GM12873 (cell line): ENCODE measurements at regions not wholly inside any gene's neighbourhood (a gene's known extent, or its start where the extent isn't known, plus 50 kb on each side); places are given as distances from the start of the nearest gene placed in this dataset.

Source experiments
- CTCF ChIP-seq: IDR thresholded peaks from 2 replicates; pipeline ENCODE4 v1.5.1; 2012; ENCODE audit warnings: low read depth, mild to moderate bottlenecking, moderate library complexity, low read length, control low read depth; ENCODE audit not compliant: insufficient read depth; ENCODE audit errors: missing control alignments

- TF ChIP-seq CTCF = no peak
Observed at GRCh38 chr3:73752338-73752737, 127.6 kb upstream of the PDZRN3 start.

DNA sequence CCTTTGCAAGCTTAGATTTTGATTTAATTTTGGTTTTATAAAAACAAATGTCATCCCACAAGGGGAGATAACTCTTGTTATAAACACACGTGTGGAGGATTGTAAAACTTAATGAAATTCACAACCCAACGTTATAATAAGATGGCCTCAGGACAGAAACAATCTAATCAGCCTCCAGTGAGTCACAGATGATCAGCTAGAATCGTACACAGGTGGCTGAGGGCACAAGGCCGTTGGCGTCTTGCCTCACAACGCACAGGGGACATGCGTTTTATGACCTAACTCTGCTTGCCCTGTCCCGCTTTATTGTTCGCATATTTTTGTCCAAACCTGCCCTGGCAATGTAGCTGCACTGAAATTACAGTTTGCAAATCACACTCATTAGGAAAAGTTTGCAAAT, 121.9 kb upstream of the PDZRN3 start:
- no peak for TF ChIP-seq CTCF

DNA sequence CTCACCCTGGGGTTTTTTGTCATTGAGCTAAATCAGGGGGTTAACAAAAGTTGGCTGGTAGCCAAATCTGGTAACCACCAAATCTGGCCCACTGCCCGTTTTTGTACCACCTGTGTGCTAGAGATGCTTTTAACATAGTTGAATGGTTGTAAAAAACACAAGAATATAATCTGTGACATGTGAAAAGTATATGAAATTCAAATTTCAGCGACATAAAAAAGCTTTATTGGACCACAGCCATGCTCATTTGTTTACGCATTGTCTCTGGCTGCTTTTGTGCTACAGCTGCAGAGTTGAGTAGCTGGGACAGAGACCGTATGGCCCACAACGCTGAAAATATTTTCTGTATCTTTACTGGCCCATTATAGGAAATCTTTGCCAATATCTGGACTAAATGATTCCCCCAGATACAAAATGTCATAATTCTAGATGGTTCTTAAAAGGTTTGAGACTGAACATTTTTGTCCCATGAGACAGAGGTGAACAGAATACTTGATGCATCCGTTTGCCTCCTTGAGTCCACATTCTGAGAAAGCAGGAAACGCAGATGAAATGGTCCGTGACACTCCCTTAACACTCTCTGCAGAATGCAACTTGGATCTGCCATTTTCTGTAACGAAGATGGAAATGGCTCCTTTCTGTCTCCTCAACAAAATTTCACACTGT, 120.9 kb upstream of the PDZRN3 start:
- no peak for TF ChIP-seq CTCF

- no peak for TF ChIP-seq CTCF
Observed at GRCh38 chr3:73743551-73743950, 118.8 kb upstream of the PDZRN3 start.

DNA sequence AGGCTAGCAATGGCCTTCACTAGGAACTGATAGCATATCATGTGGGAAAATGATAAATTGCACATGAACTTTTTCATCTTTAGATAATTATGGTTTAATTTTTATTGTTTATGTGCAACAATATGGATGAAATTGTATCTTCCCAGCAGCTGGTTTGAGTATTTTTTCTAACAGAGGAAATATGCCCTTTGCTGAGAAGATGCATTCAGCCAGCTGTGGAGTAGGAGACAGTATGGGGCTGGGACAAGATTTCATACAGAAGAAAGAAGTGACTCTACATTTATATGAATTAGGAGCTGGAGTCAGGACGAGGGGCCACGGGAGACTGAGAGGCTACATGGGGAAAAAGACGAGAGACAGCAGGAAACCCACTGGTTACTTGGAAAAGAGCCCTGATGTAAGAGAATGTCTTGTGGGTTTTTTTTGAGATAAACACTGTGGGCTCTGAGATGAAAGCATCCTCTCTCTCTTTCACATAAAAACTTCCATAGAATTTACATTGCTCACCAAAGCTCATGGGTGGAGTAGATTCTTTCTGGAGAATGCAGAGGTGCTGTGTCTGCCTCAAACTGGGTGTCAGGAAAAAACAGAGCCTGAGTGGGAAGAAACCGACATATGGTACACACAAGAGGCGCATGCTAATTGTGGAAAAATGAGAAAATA, 115.2 kb upstream of the PDZRN3 start:
- TF ChIP-seq CTCF = no peak

GRCh38 chr3:73738711-73739110, 114.0 kb upstream of the PDZRN3 start:
- no peak for TF ChIP-seq CTCF

DNA sequence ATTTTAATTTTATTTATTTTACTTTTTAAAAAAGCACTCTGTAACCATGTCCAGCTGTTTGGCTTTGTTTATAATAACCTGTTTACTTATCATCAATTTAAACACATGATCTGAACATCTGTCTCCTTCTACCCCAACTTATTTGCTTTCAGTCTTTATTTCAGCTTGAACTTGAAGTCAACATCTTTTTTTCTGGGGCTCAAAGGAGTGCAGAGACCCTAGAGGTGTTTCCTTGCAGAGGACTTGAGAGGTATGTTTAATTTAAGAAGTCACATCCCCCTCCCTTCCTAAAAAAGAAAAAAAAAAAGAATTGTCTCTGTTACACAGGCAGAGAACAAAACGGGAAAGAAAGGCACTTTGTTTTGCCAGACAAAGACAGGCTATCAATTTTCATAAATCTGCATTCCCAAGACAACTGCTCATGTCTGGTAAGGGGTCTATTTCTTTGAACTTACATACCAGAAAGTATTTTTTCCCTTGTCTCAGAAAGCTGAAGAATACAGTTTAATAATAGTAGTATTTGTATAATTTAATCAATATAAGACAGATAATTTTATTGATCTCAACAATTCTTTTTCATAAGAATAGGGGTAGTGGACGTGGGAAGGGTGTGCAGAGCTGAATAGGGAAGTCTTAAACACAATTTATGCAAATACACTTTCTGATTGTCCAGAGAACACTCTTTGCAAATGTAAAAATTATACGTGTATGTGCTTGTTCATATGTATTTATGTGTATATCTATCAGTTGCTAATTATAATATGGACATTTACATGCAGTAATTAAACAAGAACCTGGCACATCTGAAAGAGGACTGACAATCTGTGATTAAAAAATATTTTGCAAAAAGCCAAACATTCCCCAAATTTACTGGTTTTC, 109.7 kb upstream of the PDZRN3 start:
- TF ChIP-seq CTCF = no peak
